AML-193 (cell line): ENCODE measurements at regions not wholly inside any gene's neighbourhood (a gene's known extent, or its start where the extent isn't known, plus 50 kb on each side); places are given as distances from the start of the nearest gene placed in this dataset.
A peak's percentile ranks its signal among the peaks of the same experiment; 100 is the strongest.
"Not testable (repeated sequence)": the region's sequence is repeated elsewhere in the genome, so short reads cannot be mapped to it uniquely, and the experiment has no call there.

Experiments used
- DNase-seq, 2 experiments: peaks; one replicate each; lab custom pipeline; 2025; lab: John Stamatoyannopoulos, UW

GRCh38 chr13:23947893-23948292 is 50.6 kb upstream of the C1QTNF9B start:
- no peak for DNase-seq

- no peak for DNase-seq
These were observed 51.9 kb upstream of the C1QTNF9B start for GRCh38 chr13:23949200-23949599.

DNA sequence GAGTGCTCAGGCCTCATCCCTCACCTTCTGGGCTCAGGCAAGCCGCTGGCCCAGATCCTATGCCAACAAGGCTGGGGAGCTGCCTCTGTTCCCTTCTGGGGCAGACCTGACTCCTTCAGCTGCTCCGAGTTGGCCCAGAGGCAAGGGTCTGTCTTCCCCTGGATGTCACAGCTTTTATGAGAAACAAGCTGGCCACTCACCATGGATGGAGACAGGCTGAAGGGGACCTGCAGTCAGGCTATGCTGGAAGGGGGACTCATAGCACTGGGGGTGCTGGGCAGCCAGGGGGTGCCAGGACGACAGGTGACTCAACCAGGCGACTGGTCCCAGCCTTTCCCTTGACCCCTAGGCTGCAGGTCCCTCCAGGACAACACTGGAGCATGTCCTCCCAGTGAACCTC is 52.4 kb upstream of the C1QTNF9B start:
- no peak for DNase-seq

DNA sequence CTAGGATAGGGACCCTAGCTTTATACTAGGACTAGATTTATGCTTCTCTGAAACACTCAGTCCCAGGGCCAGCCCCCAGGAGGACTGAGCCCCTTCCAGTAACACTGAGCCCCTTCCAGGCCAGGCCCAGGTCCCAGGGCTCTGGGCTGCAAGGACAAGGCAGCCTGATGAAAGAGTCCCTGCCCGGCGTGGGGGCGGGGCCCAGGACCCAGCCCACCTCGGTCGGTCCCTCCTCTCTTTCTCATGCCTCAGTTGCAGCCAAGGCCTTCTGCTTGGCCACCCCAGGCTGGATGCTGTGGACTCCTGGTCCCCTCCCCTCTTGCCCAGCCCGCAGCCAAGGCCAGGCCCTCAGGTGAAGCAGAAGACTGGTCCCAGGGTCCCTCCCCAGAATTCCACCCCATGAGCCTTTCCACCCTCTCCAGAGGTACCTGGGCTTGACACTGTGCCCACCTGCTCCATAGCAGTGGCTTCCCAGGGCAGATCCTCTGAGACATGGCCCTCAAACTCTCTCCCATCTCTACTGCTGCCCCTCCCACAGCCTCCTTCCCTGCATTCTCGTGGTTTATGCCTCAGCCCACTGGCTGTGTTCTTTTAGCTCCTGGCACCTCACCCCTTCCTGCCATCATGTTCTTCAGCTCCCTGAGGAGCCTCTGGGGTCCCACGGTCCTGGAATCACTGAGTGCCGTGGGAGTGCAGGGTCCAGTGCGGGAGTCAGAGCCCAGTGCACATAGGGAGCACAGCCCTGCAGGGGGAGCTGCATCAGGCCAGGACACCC is 53.6 kb upstream of the C1QTNF9B start:
- DNase-seq = no peak

DNA sequence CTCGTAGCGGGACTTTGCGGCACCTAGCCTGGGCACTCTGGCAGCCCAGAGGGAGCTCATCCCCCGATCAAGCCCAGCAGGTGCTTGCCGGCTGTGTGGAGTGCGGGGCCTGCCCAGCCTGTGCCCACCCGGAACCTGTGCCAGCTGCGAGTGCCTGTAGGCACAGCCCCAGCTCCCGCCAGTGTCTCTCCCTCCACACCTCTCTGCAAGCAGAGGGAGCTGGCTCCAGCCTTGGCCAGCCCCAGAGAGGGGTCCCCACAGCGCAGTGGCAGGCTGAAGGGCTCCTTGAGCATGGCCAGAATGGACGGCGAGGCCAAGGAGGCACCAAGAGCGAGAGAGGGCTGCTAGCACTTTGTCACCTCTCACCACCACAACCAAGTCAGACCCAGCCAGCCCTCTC is 55.5 kb upstream of the C1QTNF9B start:
- DNase-seq = no peak

- no peak for DNase-seq
These were observed 56.7 kb upstream of the C1QTNF9B start for GRCh38 chr13:23953860-23954512.

- no peak for DNase-seq
These were observed 57.8 kb upstream of the C1QTNF9B start for GRCh38 chr13:23955064-23955463.

DNA sequence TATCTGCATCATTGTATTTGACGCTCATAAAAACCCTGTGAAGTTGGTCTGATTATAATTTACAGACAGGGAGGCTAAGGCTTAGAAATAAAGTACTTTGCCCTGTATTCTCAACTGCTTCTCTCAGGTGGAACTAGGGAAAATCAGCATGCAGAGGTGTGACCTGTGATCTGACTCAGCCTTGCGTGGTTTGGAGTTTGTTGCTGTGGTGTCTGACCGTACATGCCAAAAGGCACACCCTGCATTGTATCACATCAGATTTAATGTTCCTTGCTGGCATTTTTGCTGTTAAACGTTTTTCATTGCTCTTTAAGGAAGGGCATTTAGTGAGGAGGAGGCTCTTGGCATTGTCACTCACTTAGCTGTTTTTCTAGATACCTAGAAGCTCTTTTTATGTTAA is 58.8 kb upstream of the C1QTNF9B start:
- no peak for DNase-seq

- DNase-seq = no peak
These were observed 60.7 kb upstream of the C1QTNF9B start for GRCh38 chr13:23957981-23958380.

DNA sequence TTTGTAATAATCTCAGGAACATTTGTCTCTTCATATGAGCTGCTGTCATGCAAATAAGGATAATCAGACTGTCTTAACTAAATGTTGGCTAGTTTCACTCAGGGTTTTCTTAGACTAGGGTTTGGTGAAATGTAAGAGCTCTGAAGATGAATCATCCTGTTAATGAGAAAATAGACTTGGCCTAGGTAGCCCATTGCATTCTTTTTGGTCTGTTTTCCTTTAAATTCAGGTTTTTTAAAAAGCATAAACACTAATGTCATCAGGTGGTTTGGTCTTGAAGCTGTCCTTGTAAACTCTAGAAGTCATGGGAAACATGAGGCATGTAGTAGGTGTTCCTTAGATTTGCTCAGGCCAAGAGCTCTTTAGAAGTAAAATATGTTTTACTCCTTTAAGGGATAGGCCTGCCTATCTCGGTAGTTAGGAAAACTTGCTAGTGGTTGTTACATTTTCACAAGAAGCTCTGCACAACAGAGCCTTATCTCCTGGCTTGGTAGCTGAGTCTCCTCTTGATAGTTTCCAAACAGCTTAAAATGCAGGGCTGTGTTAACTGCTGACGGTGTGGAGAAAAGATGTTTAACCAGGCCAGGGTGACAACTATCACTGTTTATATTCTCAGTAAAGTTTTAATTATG is 62.0 kb upstream of the C1QTNF9B start:
- DNase-seq = no peak

DNA sequence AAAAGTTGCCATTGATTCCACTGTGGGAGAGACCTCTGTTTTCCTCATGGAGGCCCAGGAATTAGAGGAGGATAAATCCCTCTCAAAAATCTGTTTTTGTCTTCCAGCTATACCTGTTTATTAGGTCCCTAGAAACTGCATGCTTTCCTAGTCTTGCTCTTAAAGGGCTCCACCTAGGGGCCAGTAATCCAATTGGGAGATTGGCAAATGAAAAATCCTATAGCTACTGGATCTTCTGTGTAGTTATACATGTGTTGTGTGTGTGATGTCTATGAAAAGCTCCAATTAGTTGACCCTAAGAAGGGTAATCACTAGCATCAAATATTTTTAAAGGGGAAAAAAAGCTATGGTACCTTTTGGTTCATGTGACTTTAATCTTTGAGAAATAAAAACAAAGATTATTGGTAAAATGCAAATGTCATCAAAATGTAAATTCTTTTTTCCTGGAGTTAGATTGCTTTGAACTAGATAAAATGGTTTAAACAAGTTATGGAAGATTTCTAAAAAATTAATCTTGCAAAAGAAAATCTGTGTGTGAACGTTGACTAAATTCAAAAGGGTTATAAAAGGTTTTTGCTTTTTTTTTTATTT is 63.4 kb upstream of the C1QTNF9B start:
- DNase-seq = peak; percentile 35 to 43

- no peak for DNase-seq
These were observed 66.1 kb upstream of the C1QTNF9B start for GRCh38 chr13:23963184-23963931.

DNA sequence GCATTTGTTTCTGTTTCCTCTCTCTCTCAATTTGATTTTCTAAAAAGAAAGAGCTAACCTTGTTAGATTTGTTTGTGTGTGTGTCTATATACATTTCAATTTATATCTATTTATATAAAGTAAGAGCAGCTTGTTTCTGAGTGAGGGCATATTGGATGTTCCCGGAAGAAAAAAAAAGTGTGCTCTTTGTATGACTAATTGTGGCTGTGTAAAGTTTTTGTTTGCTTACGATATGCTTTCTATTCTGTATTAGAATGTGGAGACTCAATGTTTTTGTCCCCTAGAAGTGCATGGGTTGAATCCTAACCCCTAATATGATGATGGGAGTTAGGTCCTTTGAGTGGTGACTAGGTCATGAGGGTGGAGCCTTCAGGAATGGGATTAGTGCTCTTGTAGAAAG is 66.6 kb upstream of the C1QTNF9B start:
- no peak for DNase-seq

GRCh38 chr13:23965346-23965745 is 68.0 kb upstream of the C1QTNF9B start:
- DNase-seq = no peak

DNA sequence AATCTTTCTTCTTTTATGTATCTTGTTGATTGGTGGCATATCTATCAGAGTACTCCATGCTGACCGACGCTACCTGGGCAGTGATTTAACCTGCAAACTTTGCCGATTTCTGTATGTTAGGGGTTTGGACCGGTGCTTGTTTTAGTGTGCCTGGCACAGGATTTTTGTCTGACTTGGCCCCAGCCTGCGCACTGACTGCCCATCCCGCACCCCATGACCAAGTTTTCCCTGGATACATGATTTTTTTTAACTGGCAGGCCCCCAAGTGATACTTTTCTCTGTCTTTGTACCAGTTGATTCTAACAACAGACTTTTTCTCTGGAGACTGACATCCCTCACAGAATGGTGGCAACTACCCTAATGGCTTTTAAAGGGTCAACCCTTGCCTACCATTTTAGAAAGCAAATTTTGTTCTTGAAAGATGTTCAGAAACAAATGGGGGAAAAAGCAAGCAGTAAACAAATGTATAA is 69.0 kb upstream of the C1QTNF9B start:
- DNase-seq = no peak

GRCh38 chr13:23966691-23967615 is 69.7 kb upstream of the C1QTNF9B start:
- DNase-seq = no peak

- DNase-seq = not testable (repeated sequence)
These were observed 70.5 kb upstream of the C1QTNF9B start for GRCh38 chr13:23967792-23968191.

DNA sequence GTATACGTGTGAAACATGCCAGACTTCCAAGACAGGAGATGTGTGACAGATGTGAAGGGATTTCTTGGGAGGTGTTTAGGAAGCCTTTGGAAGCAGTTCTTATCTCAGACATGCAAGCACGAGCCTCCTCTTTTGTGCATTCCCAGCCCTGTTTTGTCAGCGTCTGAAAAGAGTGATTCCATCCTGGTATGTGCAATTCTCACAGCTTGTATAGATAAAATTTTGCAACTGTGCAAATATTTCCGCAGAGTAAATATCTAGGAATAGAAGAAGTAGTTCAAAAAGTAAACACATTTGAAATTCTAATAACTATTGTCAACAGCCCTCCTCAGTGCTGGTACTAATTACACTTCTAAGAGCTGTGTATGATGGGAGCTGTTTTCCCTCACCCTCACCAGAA is 72.3 kb upstream of the C1QTNF9B start:
- no peak for DNase-seq

DNA sequence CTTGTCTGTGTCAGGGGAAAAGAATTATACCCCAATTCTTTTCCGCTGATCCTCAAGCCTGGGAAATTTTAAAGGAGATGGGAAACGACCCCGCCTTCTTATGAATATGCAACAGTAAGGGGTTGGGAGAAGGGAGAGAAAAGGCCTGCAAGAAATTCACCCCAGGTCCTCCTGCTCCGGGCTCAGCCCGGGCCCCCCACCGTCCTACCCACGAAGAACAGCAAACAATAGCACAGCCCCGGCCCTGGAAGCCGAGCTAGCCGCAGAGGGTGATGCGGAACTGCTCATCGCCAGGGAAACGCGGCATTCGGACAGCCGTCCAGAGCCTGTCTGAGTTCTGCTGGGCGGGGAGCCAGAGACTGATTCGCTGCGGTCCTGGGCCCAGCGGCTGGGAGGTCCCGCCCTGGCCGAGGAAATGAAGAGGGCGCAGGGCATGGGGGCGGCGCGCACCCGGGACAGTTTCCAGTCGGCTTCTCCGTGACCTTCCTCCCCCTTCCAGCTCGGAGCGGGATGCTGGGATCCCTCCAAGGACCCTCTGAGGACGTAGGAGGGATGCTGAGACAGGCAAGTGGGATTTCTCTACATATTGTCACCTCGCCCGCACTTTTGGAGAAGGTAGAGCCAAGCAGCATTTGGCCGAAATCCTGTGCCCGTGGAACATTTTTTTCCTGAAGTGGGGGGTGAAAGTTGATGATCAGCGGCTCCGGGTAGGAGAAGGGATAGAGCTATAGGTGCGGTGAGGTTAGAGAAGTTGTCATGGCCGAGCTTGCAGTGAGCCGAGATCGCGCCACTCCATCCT is 82.3 kb upstream of the C1QTNF9B start:
- no peak for DNase-seq

GRCh38 chr13:23980160-23980551 is 82.9 kb upstream of the C1QTNF9B start:
- peak in 1 of 2 experiments; percentile 2 for DNase-seq
